Sigmoid colon (tissue), 6 donors: ENCODE measurements at regions not wholly inside any gene's neighbourhood (a gene's known extent, or its start where the extent isn't known, plus 50 kb on each side); places are given as distances from the start of the nearest gene placed in this dataset.

ENCODE experiments used
- DNase-seq: peaks from one replicate; pipeline ENCODE4 v3.0.0-alpha.2; 2019
- H3K27ac ChIP-seq, 4 donors: fragments of 200-600 bp; sonication (generic); one replicate each; pipeline ENCODE4 v1.5.1; 2016 to 2019; ENCODE audit warnings: mild to moderate bottlenecking in 1 of 4
- H3K27me3 ChIP-seq, 3 donors: fragments of 200-600 bp; sonication (generic); one replicate each; pipeline ENCODE4 v1.5.1; 2019; ENCODE audit warnings: mild to moderate bottlenecking in 1 of 3
- H3K36me3 ChIP-seq, 4 donors: fragments of 200-600 bp; sonication (generic); one replicate each; pipeline ENCODE4 v1.5.1; 2016 to 2019
- H3K4me1 ChIP-seq, 4 donors: fragments of 200-600 bp; sonication (generic); one replicate each; pipeline ENCODE4 v1.5.1; 2017 to 2019
- H3K4me3 ChIP-seq, 4 donors: fragments of 200-600 bp; sonication (generic); one replicate each; pipeline ENCODE4 v1.5.1; 2017 to 2019; ENCODE audit warnings: mild to moderate bottlenecking in 2 of 4, moderate library complexity in 1 of 4
- H3K9me3 ChIP-seq, 4 donors: fragments of 200-600 bp in 3 of 4; sonication (generic) in 3 of 4; one replicate each; pipeline versions ENCODE4 v1.5.1 to v1.6.1; 2013 to 2019
- CTCF ChIP-seq, 4 experiments: fragments of 450-650 bp in 3 of 4; fragments of 200-600 bp in 1 of 4; IDR thresholded peaks; one replicate each; pipeline ENCODE4 v1.5.1; 2016 to 2019; ENCODE audit warnings: antibody characterized with exemption in 4 of 4, mild to moderate bottlenecking in 3 of 4, moderate library complexity in 2 of 4
- EP300 ChIP-seq, 4 donors: sonication (generic); formaldehyde crosslinking; IDR thresholded peaks; one replicate each; pipeline ENCODE4 v1.6.1; 2017; ENCODE audit warnings: antibody characterized with exemption in 4 of 4
- POLR2A ChIP-seq, 2 donors: fragments of 450-650 bp; IDR thresholded peaks; one replicate each; pipeline ENCODE4 v1.6.1; 2016; ENCODE audit warnings: antibody characterized with exemption in 2 of 2, mild to moderate bottlenecking in 2 of 2, moderate library complexity in 2 of 2
- POLR2AphosphoS5 ChIP-seq, 4 donors: sonication (generic); formaldehyde crosslinking; IDR thresholded peaks; one replicate each; pipeline ENCODE4 v1.6.1; 2017; ENCODE audit warnings: antibody characterized with exemption in 4 of 4
- WGBS, 2 donors: extraction: QIAGEN DNeasy Blood & Tissue Kit; methylation state at CpG; one replicate each; pipeline ENCODE4 v1.1.7; 2013; 5-methylcytosine and 5-hydroxymethylcytosine counted together
- intact Hi-C: fragments of 100-400 bp; cut with DNase I; formaldehyde crosslinking; loops from one replicate; pipeline ENCODE4 v1.15.1; 2023
- donor health status: healthy with polysubstance abuse.
- donor health status: healthy.

GRCh38 chr17:72403713-72404209, 282.9 kb downstream of the SOX9 start:
- H3K4me3 ChIP-seq: no peak overlapping the region
- H3K27me3 ChIP-seq: no peaks in the 10 kb centered on the region
- intact Hi-C loops: no loop called here
- no peak for DNase-seq
- H3K4me1 ChIP-seq: peaks cover 0 to 25% (median 20%) of the 10 kb centered on the region in 4 donors
- WGBS, 2 donors: 48 to 80% methylated on average over 7 of the region's 7 CpGs
- H3K27ac ChIP-seq: no peak overlapping the region
- no peaks in the 10 kb centered on the region for H3K36me3 ChIP-seq
- H3K9me3 ChIP-seq: no peaks in the 10 kb centered on the region
- no peak for TF ChIP-seq EP300 (IDR thresholded peaks at IDR 0.05)
- TF ChIP-seq POLR2A (IDR thresholded peaks at IDR 0.05): no peak
- no peak for TF ChIP-seq CTCF (IDR thresholded peaks at IDR 0.05)
- TF ChIP-seq POLR2AphosphoS5 (IDR thresholded peaks at IDR 0.05): no peak

- no peaks in the 10 kb centered on the region for H3K27me3 ChIP-seq
- H3K4me1 ChIP-seq: peaks cover 0 to 25% (median 20%) of the 10 kb centered on the region in 4 donors
- TF ChIP-seq POLR2A (IDR thresholded peaks at IDR 0.05) (no peak), POLR2AphosphoS5 (IDR thresholded peaks at IDR 0.05) (no peak), CTCF (IDR thresholded peaks at IDR 0.05) (no peak), EP300 (IDR thresholded peaks at IDR 0.05) (no peak)
- H3K9me3 ChIP-seq: no peaks in the 10 kb centered on the region
- no peak for DNase-seq
- WGBS, 2 donors: 51 to 80% methylated on average over 4 of the region's 4 CpGs
- intact Hi-C loops: no loop called here
- no peak overlapping the region for H3K4me3 ChIP-seq
- no peak overlapping the region for H3K27ac ChIP-seq
- no peaks in the 10 kb centered on the region for H3K36me3 ChIP-seq
Observed at GRCh38 chr17:72404872-72405271, 284.1 kb downstream of the SOX9 start.

- intact Hi-C loops: no loop called here
- no peaks in the 10 kb centered on the region for H3K27me3 ChIP-seq
- H3K4me1 ChIP-seq: peaks cover 0 to 25% (median 20%) of the 10 kb centered on the region in 4 donors
- H3K27ac ChIP-seq: no peak overlapping the region
- no peak for DNase-seq
- no peaks in the 10 kb centered on the region for H3K9me3 ChIP-seq
- 86 to 88% methylated on average over 6 of the region's 6 CpGs for WGBS, 2 donors
- TF ChIP-seq POLR2A (IDR thresholded peaks at IDR 0.05) (no peak), POLR2AphosphoS5 (IDR thresholded peaks at IDR 0.05) (no peak), EP300 (IDR thresholded peaks at IDR 0.05) (no peak), CTCF (IDR thresholded peaks at IDR 0.05) (no peak)
- H3K36me3 ChIP-seq: no peaks in the 10 kb centered on the region
- H3K4me3 ChIP-seq: no peak overlapping the region
Observed at GRCh38 chr17:72405662-72406230, 284.9 kb downstream of the SOX9 start.

- Histone ChIP-seq H3K27ac (no peak overlapping the region), H3K4me1 (peaks cover 0 to 25% (median 20%) of the 10 kb centered on the region in 4 donors), H3K27me3 (no peaks in the 10 kb centered on the region), H3K4me3 (no peak overlapping the region), H3K36me3 (no peaks in the 10 kb centered on the region), H3K9me3 (no peaks in the 10 kb centered on the region)
- TF ChIP-seq EP300 (IDR thresholded peaks at IDR 0.05): no peak
- no peak for TF ChIP-seq CTCF (IDR thresholded peaks at IDR 0.05)
- no peak for TF ChIP-seq POLR2AphosphoS5 (IDR thresholded peaks at IDR 0.05)
- TF ChIP-seq POLR2A (IDR thresholded peaks at IDR 0.05): no peak
- WGBS, 2 donors: 85 to 88% methylated on average over 1 of the region's 1 CpG
- DNase-seq: no peak
- intact Hi-C loops: no loop called here
Observed at GRCh38 chr17:72406498-72406897, 285.7 kb downstream of the SOX9 start.
